ENCODE measurements at regions not wholly inside any gene's neighbourhood (a gene's known extent, or its start where the extent isn't known, plus 50 kb on each side); places are given as distances from the start of the nearest gene placed in this dataset.

GRCh38 chr5:97559827-97560598, 377.0 kb upstream of the RIOK2 start (continued):
- TF ChIP-seq RFX5 (IDR thresholded peaks at IDR 0.05; ENCODE audit: borderline replicate concordance, low read depth, low read length) (no peak), JUN (IDR thresholded peaks at IDR 0.05; ENCODE audit: low read depth, low read length) (no peak), TCF12 (IDR thresholded peaks at IDR 0.05; ENCODE audit: low read depth, low read length) (no peak)

Data from H1 (cell line).